Ectodermal cell (in vitro differentiated cells): ENCODE measurements at regions not wholly inside any gene's neighbourhood (a gene's known extent, or its start where the extent isn't known, plus 50 kb on each side); places are given as distances from the start of the nearest gene placed in this dataset.

ENCODE experiments used
- H3K27ac ChIP-seq: 2 replicates; pipeline ENCODE4 v1.7.0; 2013; ENCODE audit warnings: mild to moderate bottlenecking, low read depth, low read length; ENCODE audit not compliant: insufficient read depth, poor library complexity, severe bottlenecking
- H3K27me3 ChIP-seq: 2 replicates; pipeline ENCODE4 v1.7.0; 2013; ENCODE audit warnings: mild to moderate bottlenecking, low read length; ENCODE audit not compliant: insufficient read depth, control insufficient read depth, poor library complexity, severe bottlenecking
- H3K36me3 ChIP-seq: one replicate; pipeline ENCODE4 v1.7.0; 2013; ENCODE audit warnings: low read length; ENCODE audit not compliant: control insufficient read depth, insufficient read depth
- H3K4me1 ChIP-seq: one replicate; pipeline ENCODE4 v1.7.0; 2013; ENCODE audit warnings: low read length; ENCODE audit not compliant: control insufficient read depth, insufficient read depth
- H3K4me3 ChIP-seq: 2 replicates; pipeline ENCODE4 v1.7.0; 2013; ENCODE audit warnings: low read depth, low read length, control low read depth; ENCODE audit not compliant: insufficient read depth
- H3K9me3 ChIP-seq: 2 replicates; pipeline ENCODE4 v1.7.0; 2013; ENCODE audit warnings: mild to moderate bottlenecking, low read length, moderate library complexity; ENCODE audit not compliant: control insufficient read depth
- WGBS, 2 experiments: methylation state at CpG; one replicate each; pipeline ENCODE4 v1.1.7; 2013; ENCODE audit warnings: missing lambda C conversion rate in 2 of 2; 5-methylcytosine and 5-hydroxymethylcytosine counted together

DNA sequence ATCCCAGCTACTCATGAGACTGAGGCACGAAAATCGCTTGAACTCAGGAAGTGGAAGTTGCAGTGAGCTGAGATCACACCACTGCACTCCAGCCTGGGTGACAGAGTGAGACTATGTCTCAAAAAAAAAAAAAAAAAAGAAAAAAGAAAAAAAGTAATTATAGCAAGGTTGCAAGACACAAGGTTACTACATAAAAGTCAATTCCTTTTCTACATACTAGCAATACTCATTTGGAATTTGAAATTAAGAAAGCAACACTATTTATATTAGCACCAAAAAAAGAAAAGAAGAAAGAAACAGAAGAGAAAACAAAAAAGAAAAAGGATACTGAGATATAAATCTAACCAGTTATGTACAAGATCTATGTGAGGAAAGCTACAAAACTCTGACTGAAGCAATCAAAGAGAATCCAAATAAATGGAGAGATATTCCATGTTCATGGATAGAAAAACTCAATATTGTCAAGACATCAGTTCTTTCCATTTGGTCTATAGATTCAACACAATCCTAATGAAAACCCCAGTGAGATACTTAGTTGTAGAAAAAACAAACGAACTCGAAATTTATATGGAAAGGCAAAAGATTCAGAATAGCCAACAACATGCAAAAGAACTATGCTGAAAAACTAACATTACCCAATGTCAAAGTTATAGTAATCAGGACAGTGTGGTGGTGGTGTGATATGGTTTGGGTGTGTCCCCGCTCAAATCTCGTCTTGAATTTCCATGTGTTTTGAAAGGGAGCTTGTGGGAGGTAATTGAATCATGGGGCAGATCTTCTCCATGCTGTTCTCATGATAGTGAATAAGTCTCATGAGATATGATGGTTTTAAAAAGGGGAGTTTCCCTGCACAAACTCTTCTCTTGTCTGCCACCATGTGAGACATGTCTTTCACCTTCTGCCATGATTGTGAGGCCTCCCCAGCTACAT, 73.3 kb downstream of the GPX5 start:
- no peaks in the 10 kb centered on the region for H3K36me3 ChIP-seq
- H3K27ac ChIP-seq = no peak overlapping the region
- no peaks in the 10 kb centered on the region for H3K9me3 ChIP-seq
- H3K4me1 ChIP-seq = no peaks in the 10 kb centered on the region
- 94 to 95% methylated on average over 6 of the region's 6 CpGs for WGBS, 2 experiments
- peaks cover 4% of the 10 kb centered on the region for H3K27me3 ChIP-seq
- H3K4me3 ChIP-seq = no peak overlapping the region

- WGBS, 2 experiments = 86 to 94% methylated on average over 7 of the region's 7 CpGs
Measured at GRCh38 chr6:28600245-28600644, 74.6 kb downstream of the GPX5 start.

GRCh38 chr6:28603891-28604290, 78.2 kb downstream of the GPX5 start:
- Histone ChIP-seq H3K27me3 (no peaks in the 10 kb centered on the region), H3K4me1 (no peaks in the 10 kb centered on the region), H3K9me3 (no peaks in the 10 kb centered on the region), H3K4me3 (no peak overlapping the region), H3K36me3 (no peaks in the 10 kb centered on the region), H3K27ac (no peak overlapping the region)
- WGBS, 2 experiments = 44 to 69% methylated on average over 1 of the region's 1 CpG

More at GRCh38 chr6:28600245-28600644, 74.6 kb downstream of the GPX5 start:
- no peak overlapping the region for H3K27ac ChIP-seq
- no peaks in the 10 kb centered on the region for H3K9me3 ChIP-seq
- H3K27me3 ChIP-seq = peaks cover 4% of the 10 kb centered on the region
- no peaks in the 10 kb centered on the region for H3K4me1 ChIP-seq
- H3K4me3 ChIP-seq = no peak overlapping the region
- no peaks in the 10 kb centered on the region for H3K36me3 ChIP-seq

DNA sequence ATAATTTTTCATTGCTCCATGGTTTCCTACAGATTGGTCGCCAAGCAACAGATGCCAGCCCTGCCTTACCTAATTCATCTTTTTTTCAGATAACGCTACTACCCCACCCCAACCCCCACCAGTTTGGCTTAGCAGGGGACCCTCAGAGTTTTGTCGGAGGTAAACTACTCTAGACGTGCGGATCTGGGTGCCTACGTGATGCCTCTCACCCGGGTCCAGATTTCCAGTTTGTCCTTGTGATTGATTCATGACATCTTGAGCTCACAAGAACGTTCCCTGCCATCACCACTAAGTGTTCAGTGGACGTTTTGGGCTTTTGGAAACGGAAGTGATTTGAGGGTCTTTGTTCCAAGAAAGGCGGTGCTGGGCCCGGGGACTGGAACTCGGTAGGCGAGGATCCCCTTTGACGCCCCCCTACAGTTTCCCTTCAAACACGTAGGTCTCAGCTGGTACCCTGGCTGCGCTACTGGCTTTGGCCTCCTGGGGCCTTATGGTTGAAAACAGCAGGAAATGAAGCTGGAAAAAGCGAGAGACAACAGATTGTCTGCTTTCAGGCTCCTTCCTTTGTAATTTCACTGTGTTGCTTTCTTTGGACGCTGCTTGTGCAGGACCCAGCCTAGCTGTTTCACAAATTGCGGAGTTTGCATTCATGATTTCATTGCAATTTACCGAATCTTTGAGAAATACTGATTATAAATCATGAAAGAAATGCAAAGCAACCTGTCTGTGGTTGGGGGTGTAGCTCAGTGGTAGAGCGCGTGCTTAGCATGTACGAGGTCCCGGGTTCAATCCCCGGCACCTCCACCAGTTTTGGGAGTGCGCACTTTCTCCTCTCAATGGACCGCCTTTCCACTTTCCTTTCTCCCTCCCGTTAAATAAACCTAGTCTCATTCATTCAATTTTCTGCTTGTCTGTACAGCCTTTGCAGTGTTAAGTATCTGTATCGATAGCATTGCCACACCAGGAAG, 81.0 kb downstream of the GPX5 start:
- Histone ChIP-seq H3K4me3 (peak overlapping the region; percentile 47), H3K27me3 (no peaks in the 10 kb centered on the region), H3K9me3 (no peaks in the 10 kb centered on the region), H3K27ac (peak overlapping the region; percentile 76), H3K36me3 (no peaks in the 10 kb centered on the region), H3K4me1 (no peaks in the 10 kb centered on the region)
- WGBS, 2 experiments = 6% methylated on average over 30 of the region's 30 CpGs

DNA sequence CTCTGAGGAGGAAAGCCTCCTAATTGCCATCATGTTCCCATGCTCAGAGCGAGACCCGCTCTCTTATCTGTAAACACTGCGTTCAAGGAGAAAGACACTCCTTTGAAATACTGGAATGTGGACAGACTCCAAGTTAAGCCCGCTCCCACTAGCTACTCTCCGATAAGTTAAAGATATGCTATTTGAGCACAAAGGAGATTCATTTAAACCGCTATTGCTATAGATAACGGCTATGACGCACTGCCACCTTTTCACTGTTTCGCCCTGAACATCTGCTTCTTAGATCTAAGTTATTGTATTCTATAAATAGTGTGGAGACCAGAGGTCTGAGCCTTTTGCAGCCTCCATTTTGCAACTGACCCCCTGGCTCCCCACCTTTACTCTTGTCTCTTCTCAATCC, 82.3 kb downstream of the GPX5 start:
- 92 to 99% methylated on average over 8 of the region's 9 CpGs for WGBS, 2 experiments
- Histone ChIP-seq H3K4me1 (no peaks in the 10 kb centered on the region), H3K27ac (no peak overlapping the region), H3K27me3 (no peaks in the 10 kb centered on the region), H3K36me3 (no peaks in the 10 kb centered on the region), H3K9me3 (no peaks in the 10 kb centered on the region), H3K4me3 (no peak overlapping the region)

- Histone ChIP-seq H3K9me3 (no peaks in the 10 kb centered on the region), H3K4me3 (no peak overlapping the region), H3K4me1 (no peaks in the 10 kb centered on the region), H3K27ac (no peak overlapping the region), H3K27me3 (no peaks in the 10 kb centered on the region), H3K36me3 (no peaks in the 10 kb centered on the region)
- 89 to 96% methylated on average over 3 of the region's 3 CpGs for WGBS, 2 experiments
Measured at GRCh38 chr6:28609672-28610071, 84.0 kb downstream of the GPX5 start.

DNA sequence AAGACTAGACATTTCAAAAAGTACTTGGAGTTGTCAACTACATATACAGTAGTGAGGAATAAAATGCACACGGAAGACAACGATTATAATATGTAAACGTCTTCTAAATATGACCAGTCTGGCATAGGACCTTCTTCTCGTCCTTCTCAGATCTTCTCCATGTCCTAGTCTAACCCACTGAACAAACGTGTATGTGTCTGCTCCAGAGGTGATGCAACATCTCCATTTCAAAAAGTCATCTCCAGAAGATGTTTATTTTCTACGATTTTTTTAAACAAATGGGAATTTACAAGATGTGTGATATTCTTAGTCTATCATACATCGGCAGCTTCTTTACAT, 89.9 kb downstream of the GPX5 start:
- WGBS, 2 experiments = 90 to 91% methylated on average over 7 of the region's 7 CpGs
- H3K27ac ChIP-seq = no peak overlapping the region
- H3K9me3 ChIP-seq = no peaks in the 10 kb centered on the region

GRCh38 chr6:28615955-28616747, 90.5 kb downstream of the GPX5 start:
- H3K4me3 ChIP-seq = no peak overlapping the region
- no peaks in the 10 kb centered on the region for H3K27me3 ChIP-seq
- no peaks in the 10 kb centered on the region for H3K36me3 ChIP-seq
- 77 to 84% methylated on average over 52 of the region's 52 CpGs for WGBS, 2 experiments
- H3K9me3 ChIP-seq = no peaks in the 10 kb centered on the region
- H3K27ac ChIP-seq = no peak overlapping the region
- H3K4me1 ChIP-seq = peaks cover 16% of the 10 kb centered on the region

More for the DNA sequence above, 89.9 kb downstream of the GPX5 start:
- Histone ChIP-seq H3K36me3 (no peaks in the 10 kb centered on the region), H3K4me1 (peaks cover 16% of the 10 kb centered on the region), H3K4me3 (no peak overlapping the region), H3K27me3 (no peaks in the 10 kb centered on the region)

GRCh38 chr6:28618898-28619555, 93.3 kb downstream of the GPX5 start:
- no peaks in the 10 kb centered on the region for H3K36me3 ChIP-seq
- peaks cover 16% of the 10 kb centered on the region for H3K4me1 ChIP-seq
- no peak overlapping the region for H3K27ac ChIP-seq
- H3K9me3 ChIP-seq = no peaks in the 10 kb centered on the region
- no peak overlapping the region for H3K4me3 ChIP-seq
- no peaks in the 10 kb centered on the region for H3K27me3 ChIP-seq
